HCT116 (cell line): ENCODE measurements at regions not wholly inside any gene's neighbourhood (a gene's known extent, or its start where the extent isn't known, plus 50 kb on each side); places are given as distances from the start of the nearest gene placed in this dataset.

Source experiments
- ATAC-seq: fragments of 200-7000 bp; cut with Tn5 transposase; 2 replicates; pipeline ENCODE4 v1.9.1; 2020; ENCODE audit warnings: mild to moderate bottlenecking, moderate library complexity
- BruUV-seq: library from RNA; stranded (reverse); fragments of 400-500 nt; replicated peaks from 2 replicates; lab custom pipeline; 2021; lab: Mats Ljungman, UMichigan
- CTCF ChIA-PET: fragments of 300-600 bp; sonication (Branson Sonifier 250); formaldehyde crosslinking; loops from one replicate; lab custom pipeline; 2021; ENCODE audit warnings: antibody characterized with exemption; lab: Charles Lee
- POLR2A ChIA-PET: fragments of 300-600, 350-600 bp; sonication (Branson Sonifier 250); formaldehyde crosslinking; loops from one replicate; lab custom pipeline; 2021; ENCODE audit warnings: antibody characterized with exemption; lab: Charles Lee
- RAD21 ChIA-PET, 2 experiments: fragments of 300-600 bp; sonication (Branson Sonifier 250); formaldehyde crosslinking; loops; one replicate each; lab custom pipeline; 2023; ENCODE audit warnings: low total read pairs in 2 of 2; ENCODE audit not compliant: uncharacterized antibody in 2 of 2, unreplicated experiment in 2 of 2, low non-redundant PET in 1 of 2; lab: Charles Lee
- DNase-seq: peaks from one replicate; pipeline ENCODE4 v3.0.0-alpha.2; 2010; ENCODE audit warnings: low read depth, low spot score
- H2AFZ ChIP-seq: fragments of 200-600 bp; shearing (Covaris generic), sonication (generic); 2 replicates; pipeline ENCODE4 v1.6.1; 2017; ENCODE audit warnings: low read depth, mixed run types, mixed read lengths, antibody characterized with exemption, low read length; ENCODE audit not compliant: poor library complexity, severe bottlenecking
- H3K27ac ChIP-seq: 2 replicates; pipeline ENCODE4 v1.5.1; 2012; ENCODE audit warnings: low read depth, low read length
- H3K27me3 ChIP-seq: fragments of 200-600 bp; sonication (generic); 2 replicates; pipeline ENCODE4 v1.6.1; 2016; ENCODE audit warnings: mixed run types, low read length, mixed read lengths; ENCODE audit not compliant: insufficient read depth
- H3K36me3 ChIP-seq, 2 experiments: fragments of 200-500 bp in 1 of 2; fragments of 200-600 bp in 1 of 2; sonication (Bioruptor generic) in 1 of 2; sonication (generic) in 1 of 2; 2 replicates each; pipeline versions ENCODE4 v1.5.1 to v1.6.1; 2014 to 2016; ENCODE audit warnings: low read length in 2 of 2, inconsistent platforms in 1 of 2, mixed read lengths in 1 of 2, mixed run types in 1 of 2; ENCODE audit not compliant: insufficient read depth in 2 of 2, control insufficient read depth in 1 of 2
- H3K4me1 ChIP-seq, 2 experiments: fragments of 200-600 bp in 1 of 2; sonication (generic) in 1 of 2; 2 replicates each; pipeline versions ENCODE4 v1.5.1 to v1.6.1; 2012 to 2017; ENCODE audit warnings: low read length in 2 of 2, inconsistent platforms in 1 of 2, mild to moderate bottlenecking in 1 of 2, mixed read lengths in 1 of 2, mixed run types in 1 of 2, moderate library complexity in 1 of 2; ENCODE audit not compliant: insufficient read depth in 2 of 2, control insufficient read depth in 1 of 2
- H3K4me2 ChIP-seq: fragments of 200-600 bp; sonication (generic); 2 replicates; pipeline ENCODE4 v1.6.1; 2017; ENCODE audit warnings: mixed run types, low read length, mixed read lengths
- H3K4me3 ChIP-seq, 2 experiments: fragments of 200-600 bp in 1 of 2; sonication (generic) in 1 of 2; replicated peaks in 1 of 2; 2 replicates each; pipeline ENCODE4 v1.5.1; 2011 to 2016; ENCODE audit warnings: low read length in 2 of 2, control low read depth in 1 of 2, low read depth in 1 of 2, mild to moderate bottlenecking in 1 of 2, mixed read lengths in 1 of 2, mixed run types in 1 of 2
- H3K79me2 ChIP-seq: fragments of 200-600 bp; sonication (generic); 2 replicates; pipeline ENCODE4 v1.6.1; 2017; ENCODE audit warnings: mild to moderate bottlenecking, mixed run types, low read length, moderate library complexity, mixed read lengths; ENCODE audit not compliant: insufficient read depth
- H3K9ac ChIP-seq: fragments of 200-600 bp; sonication (generic); 2 replicates; pipeline ENCODE4 v1.6.1; 2016; ENCODE audit warnings: low read length, mixed read lengths
- H3K9me2 ChIP-seq: fragments of 200-600 bp; sonication (generic), shearing (Covaris generic); 2 replicates; pipeline ENCODE4 v1.6.1; 2017; ENCODE audit warnings: mixed run types, mild to moderate bottlenecking, moderate library complexity; ENCODE audit not compliant: insufficient read depth
- H3K9me3 ChIP-seq, 2 experiments: fragments of 200-500 bp in 1 of 2; fragments of 200-600 bp in 1 of 2; sonication (Bioruptor generic) in 1 of 2; sonication (generic) in 1 of 2; 2 replicates each; pipeline ENCODE4 v1.6.1; 2014 to 2017; ENCODE audit warnings: low read length in 2 of 2, mixed read lengths in 2 of 2, inconsistent platforms in 1 of 2, low read depth in 1 of 2, mild to moderate bottlenecking in 1 of 2, mixed run types in 1 of 2, moderate library complexity in 1 of 2; ENCODE audit not compliant: control insufficient read depth in 1 of 2, insufficient read depth in 1 of 2
- H4K20me1 ChIP-seq: fragments of 200-600 bp; sonication (generic), shearing (Covaris generic); 2 replicates; pipeline ENCODE4 v1.6.1; 2017; ENCODE audit warnings: mixed run types, mild to moderate bottlenecking, moderate library complexity; ENCODE audit not compliant: insufficient read depth
- EGR1 ChIP-seq: IDR thresholded peaks from 2 replicates; pipeline ENCODE4 v1.6.1; 2012; ENCODE audit warnings: low read depth
- EZH2 ChIP-seq: fragments of 200-600 bp; sonication (generic); IDR thresholded peaks from 2 replicates; pipeline ENCODE4 v1.6.1; 2017; ENCODE audit warnings: antibody characterized with exemption, mixed run types
- FOSL1 ChIP-seq: IDR thresholded peaks from 2 replicates; pipeline ENCODE4 v1.6.1; 2012; ENCODE audit warnings: low read depth
- JUND ChIP-seq: IDR thresholded peaks from 2 replicates; pipeline ENCODE4 v1.6.1; 2012
- POLR2AphosphoS5 ChIP-seq: IDR thresholded peaks from 2 replicates; pipeline ENCODE4 v1.6.1; 2011; ENCODE audit warnings: mild to moderate bottlenecking, low read depth, low read length, moderate library complexity
- RAD21 ChIP-seq: IDR thresholded peaks from 2 replicates; pipeline ENCODE4 v1.6.1; 2012; ENCODE audit warnings: low read depth, mild to moderate bottlenecking
- SP1 ChIP-seq: IDR thresholded peaks from 2 replicates; pipeline ENCODE4 v1.6.1; 2012; ENCODE audit warnings: low read depth
- TCF7L2 ChIP-seq: IDR thresholded peaks from 2 replicates; pipeline ENCODE4 v1.7.0; 2011; ENCODE audit warnings: borderline replicate concordance, inconsistent platforms; ENCODE audit not compliant: insufficient read depth, insufficient read length; ENCODE audit errors: extremely low read depth
- YY1 ChIP-seq: IDR thresholded peaks from 2 replicates; pipeline ENCODE4 v1.6.1; 2011; ENCODE audit warnings: low read length, low read depth, moderate library complexity, mild to moderate bottlenecking; ENCODE audit not compliant: insufficient replicate concordance; ENCODE audit errors: extremely low read depth
- ZNF274 ChIP-seq: fragments of 200-500 bp; sonication (Bioruptor generic); IDR thresholded peaks from 2 replicates; pipeline ENCODE4 v1.6.1; 2014; ENCODE audit warnings: mild to moderate bottlenecking, low read depth, low read length, inconsistent platforms
- intact Hi-C: fragments of 100-400 bp; cut with micrococcal nuclease; formaldehyde crosslinking; loops from 2 replicates; pipeline ENCODE4 v1.10.0; 2022
- TF ChIP-seq, protein P1 (sequence below): IDR thresholded peaks from 2 replicates; pipeline ENCODE4 v1.6.1; 2012
- TF ChIP-seq, protein P2 (sequence below), 3 experiments: fragments of 200-600 bp in 1 of 3; sonication (generic) in 1 of 3; IDR thresholded peaks in 2 of 3; conservative IDR thresholded peaks in 1 of 3; 2 replicates each; pipeline ENCODE4 v1.5.1; 2012 to 2017; ENCODE audit warnings: low read depth in 2 of 3, low read length in 2 of 3, antibody characterized with exemption in 1 of 3, borderline replicate concordance in 1 of 3, control low read depth in 1 of 3, mild to moderate bottlenecking in 1 of 3, mixed read lengths in 1 of 3, mixed run types in 1 of 3, moderate library complexity in 1 of 3; ENCODE audit not compliant: insufficient read depth in 1 of 3
- TF ChIP-seq, protein P3 (sequence below): IDR thresholded peaks from 2 replicates; pipeline ENCODE4 v1.6.1; 2011; ENCODE audit warnings: mild to moderate bottlenecking, low read length, moderate library complexity; ENCODE audit not compliant: insufficient replicate concordance; ENCODE audit errors: extremely low read depth

DNA sequence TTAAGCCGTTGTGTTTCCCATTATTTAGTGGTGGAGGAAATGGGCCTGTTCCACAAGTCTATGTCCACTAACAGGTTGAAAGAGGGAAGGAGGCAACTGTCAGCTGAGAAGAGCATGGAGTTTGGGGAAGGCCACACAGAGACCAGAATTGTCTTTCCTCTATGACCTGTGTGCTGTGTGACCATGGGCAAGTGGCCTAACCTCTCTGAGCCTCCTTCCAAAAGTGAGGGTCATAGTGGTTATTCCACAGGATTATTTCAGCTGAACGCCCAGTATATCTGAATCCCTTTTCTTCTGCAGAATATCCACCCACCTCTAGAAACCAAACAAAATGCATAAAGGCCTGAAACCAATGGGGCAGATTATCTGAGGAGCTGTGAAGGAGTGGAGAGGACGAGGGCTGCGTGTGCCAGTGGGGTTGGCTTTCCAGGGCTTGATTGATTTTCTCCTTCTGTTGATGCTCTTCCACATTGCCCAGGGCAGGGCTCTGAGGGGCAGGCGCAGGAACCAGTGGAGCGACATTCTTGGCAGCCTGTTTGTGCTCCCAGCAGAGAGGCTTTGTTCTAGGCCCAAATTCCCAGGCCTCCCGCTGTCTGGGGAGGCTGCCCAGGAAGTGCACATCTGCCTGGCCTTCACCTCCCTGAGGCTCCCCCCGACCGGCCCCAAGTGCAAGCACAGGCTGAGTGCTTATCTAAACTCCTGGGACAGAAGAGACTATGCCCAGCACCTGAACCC, 452.7 kb downstream of the BCL11B start:
- TF ChIP-seq ZNF274, result no peak
- TF ChIP-seq YY1, result no peak
- TF ChIP-seq TCF7L2, result no peak
- POLR2A ChIA-PET, result no interaction called here
- CTCF ChIA-PET, result no interaction called here

DNA sequence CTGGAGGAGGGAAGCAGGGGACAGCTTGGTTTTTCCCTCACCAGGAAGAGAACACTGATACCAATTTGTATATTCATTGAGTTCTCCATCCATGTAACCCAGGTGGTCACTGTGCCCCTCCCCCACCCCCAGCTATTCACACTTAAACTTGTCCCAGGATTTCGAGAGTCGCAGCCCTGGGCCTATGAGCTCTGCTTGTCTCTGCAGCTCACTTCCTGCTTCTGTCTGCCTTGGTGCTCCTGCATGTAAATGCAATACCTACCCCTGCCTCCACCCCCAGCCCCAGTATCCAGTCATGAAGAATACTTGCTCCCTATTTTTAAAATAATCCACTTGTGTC, 452.2 kb downstream of the BCL11B start:
- Histone ChIP-seq H2AFZ (no peak overlapping the region), H3K27ac (no peak overlapping the region), H3K4me2 (peak overlapping the region; percentile 28; the same call in 1 of the 2 replicates), H3K9me2 (no peaks in the 10 kb centered on the region), H3K79me2 (no peaks in the 10 kb centered on the region), H3K9me3 (no peaks in the 10 kb centered on the region), H3K4me1 (peaks cover 10 to 11% of the 10 kb centered on the region in 2 experiments; a peak in 3 of 4 replicates), H3K4me3 (no peak overlapping the region), H3K9ac (no peak overlapping the region), H4K20me1 (no peaks in the 10 kb centered on the region), H3K36me3 (no peaks in the 10 kb centered on the region), H3K27me3 (peaks cover 20% of the 10 kb centered on the region)
- POLR2A ChIA-PET, result no interaction called here
- RAD21 ChIA-PET, result no interaction called here
- no TSS peak for BruUV-seq
- no peak for ATAC-seq
- CTCF ChIA-PET, result no interaction called here
- intact Hi-C loops, result no loop called here
- DNase-seq, result no peak
- TF ChIP-seq JUND (no peak), SP1 (no peak), TCF7L2 (no peak), EZH2 (no peak), POLR2AphosphoS5 (no peak), EGR1 (no peak), ZNF274 (no peak), FOSL1 (no peak), RAD21 (no peak)
- TF ChIP-seq, protein P1, sequence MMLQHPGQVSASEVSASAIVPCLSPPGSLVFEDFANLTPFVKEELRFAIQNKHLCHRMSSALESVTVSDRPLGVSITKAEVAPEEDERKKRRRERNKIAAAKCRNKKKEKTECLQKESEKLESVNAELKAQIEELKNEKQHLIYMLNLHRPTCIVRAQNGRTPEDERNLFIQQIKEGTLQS, result no peak
- TF ChIP-seq, protein P2, sequence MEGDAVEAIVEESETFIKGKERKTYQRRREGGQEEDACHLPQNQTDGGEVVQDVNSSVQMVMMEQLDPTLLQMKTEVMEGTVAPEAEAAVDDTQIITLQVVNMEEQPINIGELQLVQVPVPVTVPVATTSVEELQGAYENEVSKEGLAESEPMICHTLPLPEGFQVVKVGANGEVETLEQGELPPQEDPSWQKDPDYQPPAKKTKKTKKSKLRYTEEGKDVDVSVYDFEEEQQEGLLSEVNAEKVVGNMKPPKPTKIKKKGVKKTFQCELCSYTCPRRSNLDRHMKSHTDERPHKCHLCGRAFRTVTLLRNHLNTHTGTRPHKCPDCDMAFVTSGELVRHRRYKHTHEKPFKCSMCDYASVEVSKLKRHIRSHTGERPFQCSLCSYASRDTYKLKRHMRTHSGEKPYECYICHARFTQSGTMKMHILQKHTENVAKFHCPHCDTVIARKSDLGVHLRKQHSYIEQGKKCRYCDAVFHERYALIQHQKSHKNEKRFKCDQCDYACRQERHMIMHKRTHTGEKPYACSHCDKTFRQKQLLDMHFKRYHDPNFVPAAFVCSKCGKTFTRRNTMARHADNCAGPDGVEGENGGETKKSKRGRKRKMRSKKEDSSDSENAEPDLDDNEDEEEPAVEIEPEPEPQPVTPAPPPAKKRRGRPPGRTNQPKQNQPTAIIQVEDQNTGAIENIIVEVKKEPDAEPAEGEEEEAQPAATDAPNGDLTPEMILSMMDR (IDR thresholded peaks at IDR 0.05 in 2 of 3, conservative IDR thresholded peaks at IDR 0.05 in 1 of 3; ENCODE audit: borderline replicate concordance in 1 of 3, insufficient read depth in 1 of 3, low read depth in 2 of 3, low read length in 2 of 3), result no peak
- TF ChIP-seq, protein P3, sequence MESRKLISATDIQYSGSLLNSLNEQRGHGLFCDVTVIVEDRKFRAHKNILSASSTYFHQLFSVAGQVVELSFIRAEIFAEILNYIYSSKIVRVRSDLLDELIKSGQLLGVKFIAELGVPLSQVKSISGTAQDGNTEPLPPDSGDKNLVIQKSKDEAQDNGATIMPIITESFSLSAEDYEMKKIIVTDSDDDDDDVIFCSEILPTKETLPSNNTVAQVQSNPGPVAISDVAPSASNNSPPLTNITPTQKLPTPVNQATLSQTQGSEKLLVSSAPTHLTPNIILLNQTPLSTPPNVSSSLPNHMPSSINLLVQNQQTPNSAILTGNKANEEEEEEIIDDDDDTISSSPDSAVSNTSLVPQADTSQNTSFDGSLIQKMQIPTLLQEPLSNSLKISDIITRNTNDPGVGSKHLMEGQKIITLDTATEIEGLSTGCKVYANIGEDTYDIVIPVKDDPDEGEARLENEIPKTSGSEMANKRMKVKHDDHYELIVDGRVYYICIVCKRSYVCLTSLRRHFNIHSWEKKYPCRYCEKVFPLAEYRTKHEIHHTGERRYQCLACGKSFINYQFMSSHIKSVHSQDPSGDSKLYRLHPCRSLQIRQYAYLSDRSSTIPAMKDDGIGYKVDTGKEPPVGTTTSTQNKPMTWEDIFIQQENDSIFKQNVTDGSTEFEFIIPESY, result no peak

More for the DNA sequence above, 452.7 kb downstream of the BCL11B start:
- Histone ChIP-seq H3K27ac (no peak overlapping the region), H3K9me3 (no peaks in the 10 kb centered on the region), H3K4me1 (peaks cover 10 to 11% of the 10 kb centered on the region in 2 experiments; a peak in 3 of 4 replicates), H3K4me2 (peak overlapping the region; percentile 28), H3K4me3 (no peak overlapping the region), H4K20me1 (no peaks in the 10 kb centered on the region), H3K79me2 (no peaks in the 10 kb centered on the region), H3K27me3 (peaks cover 23% of the 10 kb centered on the region), H3K9me2 (no peaks in the 10 kb centered on the region), H2AFZ (no peak overlapping the region), H3K9ac (no peak overlapping the region), H3K36me3 (no peaks in the 10 kb centered on the region)
- RAD21 ChIA-PET, result no interaction called here
- no peak for DNase-seq
- no TSS peak for BruUV-seq
- peak; percentile 59 for ATAC-seq
- intact Hi-C loops, result no loop called here
